Aorta (tissue), 5 donors: ENCODE measurements at regions not wholly inside any gene's neighbourhood (a gene's known extent, or its start where the extent isn't known, plus 50 kb on each side); places are given as distances from the start of the nearest gene placed in this dataset.

ENCODE experiments used
- ATAC-seq: fragments of 200-7000 bp; cut with Tn5 transposase; one replicate; pipeline ENCODE4 v1.9.1; 2022; ENCODE audit warnings: moderate library complexity; ENCODE audit not compliant: low FRiP score
- DNase-seq, 2 donors: peaks; one replicate each; pipeline ENCODE4 v3.0.0-alpha.2; 2020
- H3K27ac ChIP-seq, 2 donors: one replicate each; pipeline ENCODE4 v1.5.1; 2013; ENCODE audit warnings: low read length in 2 of 2, mild to moderate bottlenecking in 2 of 2, moderate library complexity in 2 of 2, control low read depth in 1 of 2, inconsistent platforms in 1 of 2, low read depth in 1 of 2
- H3K27me3 ChIP-seq, 2 donors: one replicate each; pipeline ENCODE4 v1.6.1; 2013; ENCODE audit warnings: control low read depth in 1 of 2, low read length in 1 of 2, mild to moderate bottlenecking in 1 of 2, moderate library complexity in 1 of 2; ENCODE audit not compliant: insufficient read depth in 2 of 2, control insufficient read depth in 1 of 2
- H3K36me3 ChIP-seq, 2 donors: one replicate each; pipeline ENCODE4 v1.6.1; 2013; ENCODE audit warnings: control low read depth in 1 of 2, low read length in 1 of 2, mild to moderate bottlenecking in 1 of 2; ENCODE audit not compliant: insufficient read depth in 2 of 2, control insufficient read depth in 1 of 2
- H3K4me1 ChIP-seq, 2 donors: one replicate each; pipeline ENCODE4 v1.6.1; 2013; ENCODE audit warnings: low read length in 2 of 2, control low read depth in 1 of 2, mild to moderate bottlenecking in 1 of 2, moderate library complexity in 1 of 2; ENCODE audit not compliant: insufficient read depth in 2 of 2, control insufficient read depth in 1 of 2
- H3K4me3 ChIP-seq, 2 donors: one replicate each; pipeline ENCODE4 v1.5.1; 2013; ENCODE audit warnings: low read length in 2 of 2, control low read depth in 1 of 2, mild to moderate bottlenecking in 1 of 2
- H3K9me3 ChIP-seq: one replicate; pipeline ENCODE4 v1.6.1; 2013; ENCODE audit warnings: mild to moderate bottlenecking, low read length; ENCODE audit not compliant: control insufficient read depth
- WGBS, 2 donors: extraction: QIAGEN DNeasy Blood & Tissue Kit; methylation state at CpG; one replicate each; pipeline ENCODE4 v1.1.7; 2013; 5-methylcytosine and 5-hydroxymethylcytosine counted together
- intact Hi-C, 2 donors: fragments of 100-400 bp; cut with DNase I; formaldehyde crosslinking; loops; one replicate each; pipeline versions ENCODE4 v1.14.2 to v1.15.0; 2022
- donor health status: healthy with polysubstance abuse.
- donor health status: Bipolar disorder and iron deficiency.
- donor health status: DM: no; HTN: no; CAD: no.
- donor health status: DM: no; HTN: no; CAD: no.
- donor health status: DM: yes; HTN: yes; CAD: no.

DNA sequence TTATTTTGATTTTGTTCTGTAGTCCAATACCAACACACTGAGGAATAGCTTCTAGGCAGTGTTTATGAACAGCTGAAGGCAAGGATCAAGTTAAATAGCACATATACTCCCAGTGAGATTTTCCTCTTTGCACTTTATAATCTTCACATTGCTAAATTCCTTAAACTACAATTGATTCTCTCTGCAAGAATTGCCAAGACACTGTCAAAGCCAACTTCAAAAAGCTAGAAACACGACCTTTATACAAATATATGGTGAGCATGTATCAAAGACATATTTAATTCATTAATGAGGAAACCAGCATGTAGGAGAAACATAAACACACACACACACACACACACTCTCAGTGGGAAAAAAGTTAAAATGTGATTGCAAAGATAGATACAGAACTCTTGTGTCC, 86.4 kb upstream of the FAM9C start:
- H3K27me3 ChIP-seq, result no peaks in the 10 kb centered on the region
- no peaks in the 10 kb centered on the region for H3K9me3 ChIP-seq
- no peak for DNase-seq
- WGBS, 2 donors, result 10 to 12% methylated on average over 1 of the region's 1 CpG
- no peaks in the 10 kb centered on the region for H3K4me1 ChIP-seq
- H3K36me3 ChIP-seq, result no peaks in the 10 kb centered on the region
- ATAC-seq, result no peak
- no peak overlapping the region for H3K27ac ChIP-seq
- intact Hi-C loops, result no loop called here
- no peak overlapping the region for H3K4me3 ChIP-seq

DNA sequence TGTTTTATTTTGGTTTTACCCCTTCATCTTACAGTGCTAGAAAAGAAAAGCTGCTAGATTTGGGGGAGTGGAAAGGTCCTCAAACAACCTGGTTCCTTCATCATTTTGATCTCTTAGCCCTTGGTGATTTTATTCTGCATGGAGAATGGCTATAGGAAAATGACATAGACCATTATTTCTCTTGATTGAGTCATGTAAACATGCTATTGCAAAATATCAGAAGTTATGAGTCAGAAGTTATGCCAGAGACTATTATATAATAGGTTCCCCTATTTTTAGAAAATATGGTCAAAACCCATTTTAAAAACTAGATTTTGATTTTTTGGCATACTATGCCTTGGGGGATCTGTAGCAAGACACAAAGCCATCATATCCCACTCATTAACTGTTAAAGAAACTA, 83.7 kb upstream of the FAM9C start:
- no peak overlapping the region for H3K4me3 ChIP-seq
- ATAC-seq, result no peak
- no peaks in the 10 kb centered on the region for H3K4me1 ChIP-seq
- intact Hi-C loops, result loop anchor here in 1 of 2 donors (10.0 kb wide), 1 partner anchor 357 kb away; no protein-coding TSS in a partner anchor
- H3K27ac ChIP-seq, result no peak overlapping the region
- H3K27me3 ChIP-seq, result no peaks in the 10 kb centered on the region
- DNase-seq, result no peak
- H3K9me3 ChIP-seq, result no peaks in the 10 kb centered on the region
- no peaks in the 10 kb centered on the region for H3K36me3 ChIP-seq

DNA sequence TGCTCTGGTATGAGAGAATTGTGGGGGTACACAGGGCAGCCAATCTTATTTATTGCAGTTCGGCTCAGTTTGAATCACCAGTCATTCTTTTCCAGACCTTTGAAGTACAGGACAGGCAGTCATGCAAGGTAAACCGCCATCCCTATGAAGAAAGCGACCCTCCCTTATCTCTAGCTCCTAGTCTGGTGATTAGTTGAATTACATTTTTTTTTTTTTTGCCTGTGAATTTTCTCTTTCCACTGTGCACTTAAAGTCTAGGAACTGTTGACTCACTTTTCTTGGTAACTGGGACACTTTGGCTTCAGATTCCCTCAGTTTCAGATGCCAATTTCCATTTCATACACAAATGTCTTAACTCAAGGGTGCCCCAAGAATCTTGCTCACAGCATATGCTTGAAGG, 82.4 kb upstream of the FAM9C start:
- no peaks in the 10 kb centered on the region for H3K4me1 ChIP-seq
- WGBS, 2 donors, result 10 to 50% methylated on average over 3 of the region's 3 CpGs
- intact Hi-C loops, result loop anchor here in 1 of 2 donors (10.0 kb wide), 1 partner anchor 358 kb away; no protein-coding TSS in a partner anchor

DNA sequence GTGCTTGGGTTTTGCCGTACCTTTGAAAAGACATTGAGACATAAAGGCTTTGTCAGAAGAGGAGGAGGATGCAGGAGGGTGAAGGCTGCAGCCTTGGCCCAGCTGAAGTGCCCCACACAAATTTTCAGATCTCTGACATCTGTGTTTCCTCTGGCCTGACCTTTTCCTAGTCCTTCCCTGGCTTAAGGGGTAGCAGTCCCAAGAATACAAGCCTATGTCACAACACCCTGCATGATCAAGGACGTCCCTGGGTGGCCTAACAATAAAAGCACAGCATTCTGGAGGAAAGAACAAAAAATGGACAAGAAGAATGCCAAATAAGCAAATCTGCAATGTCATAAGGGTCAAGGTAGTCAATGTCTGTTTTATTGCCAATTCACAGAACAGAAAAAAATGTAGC, 80.8 kb upstream of the FAM9C start:
- 36 to 46% methylated on average over 2 of the region's 2 CpGs for WGBS, 2 donors
- H3K9me3 ChIP-seq, result no peaks in the 10 kb centered on the region
- ATAC-seq, result no peak
- H3K4me1 ChIP-seq, result peaks cover 0 to under 1% of the 10 kb centered on the region in 2 donors
- no peaks in the 10 kb centered on the region for H3K27me3 ChIP-seq
- H3K4me3 ChIP-seq, result no peak overlapping the region
- DNase-seq, result no peak
- H3K36me3 ChIP-seq, result no peaks in the 10 kb centered on the region
- intact Hi-C loops, result loop anchor here in 1 of 2 donors (10.0 kb wide), 1 partner anchor 360 kb away; no protein-coding TSS in a partner anchor
- peak overlapping the region in 1 of 2 donors; percentile 83 for H3K27ac ChIP-seq

More for the DNA sequence above, 82.4 kb upstream of the FAM9C start:
- Histone ChIP-seq H3K9me3 (no peaks in the 10 kb centered on the region), H3K27me3 (no peaks in the 10 kb centered on the region), H3K4me3 (no peak overlapping the region), H3K27ac (peak overlapping the region in 1 of 2 donors; percentile 82), H3K36me3 (no peaks in the 10 kb centered on the region)
- no peak for DNase-seq
- ATAC-seq, result peak; percentile 58

DNA sequence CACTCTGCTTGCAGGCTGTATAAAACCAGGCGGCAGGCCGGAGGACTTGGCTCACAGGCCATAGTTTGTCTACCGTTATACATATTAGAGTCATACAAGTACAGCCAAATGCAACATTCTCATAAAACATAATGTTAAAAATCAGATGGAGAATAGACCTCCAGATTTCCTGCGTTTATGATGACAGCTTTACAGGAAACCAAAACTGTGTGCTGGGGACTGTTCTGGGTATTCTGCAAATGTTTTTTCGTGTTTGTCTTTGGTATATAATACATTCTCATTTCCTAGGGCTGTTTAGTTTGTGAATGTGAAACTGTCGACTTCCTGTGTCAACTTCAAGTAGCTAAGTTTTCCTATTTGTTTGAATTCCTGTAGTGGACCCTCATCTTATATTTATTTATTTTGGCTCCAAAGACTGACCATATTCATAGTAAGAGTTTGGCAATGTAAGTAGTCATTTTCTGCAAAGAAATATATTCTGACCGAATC, 79.5 kb upstream of the FAM9C start:
- Histone ChIP-seq H3K27ac (no peak overlapping the region), H3K9me3 (no peaks in the 10 kb centered on the region), H3K27me3 (no peaks in the 10 kb centered on the region), H3K4me1 (peaks cover 0 to 3% of the 10 kb centered on the region in 2 donors), H3K36me3 (no peaks in the 10 kb centered on the region), H3K4me3 (no peak overlapping the region)
- intact Hi-C loops, result loop anchor here in 1 of 2 donors (10.0 kb wide), 1 partner anchor 361 kb away; no protein-coding TSS in a partner anchor
- no peak for ATAC-seq
- 3 to 38% methylated on average over 7 of the region's 7 CpGs for WGBS, 2 donors
- no peak for DNase-seq

DNA sequence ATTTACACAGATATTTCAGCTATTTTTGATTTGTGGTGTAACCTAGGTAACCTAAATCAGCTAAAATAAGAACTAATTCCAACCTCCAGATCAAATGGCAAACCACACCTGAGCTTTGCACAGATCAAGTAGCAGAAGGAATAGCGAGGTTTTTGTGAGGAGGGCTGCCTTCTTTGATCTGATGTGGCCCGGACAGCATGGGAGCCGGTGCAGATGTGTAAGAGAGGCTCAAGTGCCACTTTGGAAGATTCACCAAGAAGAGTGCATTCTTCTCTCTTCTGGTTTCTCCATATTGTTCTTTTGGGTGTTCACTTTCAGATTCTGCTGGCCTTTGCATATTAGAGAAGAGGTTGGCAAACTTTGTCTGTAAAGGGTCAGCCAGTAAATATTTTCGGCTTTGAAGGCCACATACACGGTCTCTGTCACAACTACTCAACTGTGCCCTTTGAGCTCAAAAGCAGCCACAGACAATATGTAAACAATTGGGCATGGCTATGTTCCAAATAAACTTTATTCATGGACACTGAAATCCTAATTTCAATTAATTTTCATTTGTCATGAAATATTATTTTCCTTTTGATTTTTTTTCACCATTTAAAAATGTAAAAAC, 78.9 kb upstream of the FAM9C start:
- peak overlapping the region in 1 of 2 donors; percentile 75 for H3K27ac ChIP-seq
- DNase-seq (no peak), ATAC-seq (no peak)
- H3K27me3 ChIP-seq, result no peaks in the 10 kb centered on the region
- no peaks in the 10 kb centered on the region for H3K9me3 ChIP-seq
- intact Hi-C loops, result loop anchor here in 1 of 2 donors (10.0 kb wide), 1 partner anchor 361 kb away; no protein-coding TSS in a partner anchor
- H3K36me3 ChIP-seq, result no peaks in the 10 kb centered on the region
- WGBS, 2 donors, result 32 to 51% methylated on average over 5 of the region's 5 CpGs
- H3K4me3 ChIP-seq, result no peak overlapping the region
- peaks cover 0 to 3% of the 10 kb centered on the region in 2 donors for H3K4me1 ChIP-seq

DNA sequence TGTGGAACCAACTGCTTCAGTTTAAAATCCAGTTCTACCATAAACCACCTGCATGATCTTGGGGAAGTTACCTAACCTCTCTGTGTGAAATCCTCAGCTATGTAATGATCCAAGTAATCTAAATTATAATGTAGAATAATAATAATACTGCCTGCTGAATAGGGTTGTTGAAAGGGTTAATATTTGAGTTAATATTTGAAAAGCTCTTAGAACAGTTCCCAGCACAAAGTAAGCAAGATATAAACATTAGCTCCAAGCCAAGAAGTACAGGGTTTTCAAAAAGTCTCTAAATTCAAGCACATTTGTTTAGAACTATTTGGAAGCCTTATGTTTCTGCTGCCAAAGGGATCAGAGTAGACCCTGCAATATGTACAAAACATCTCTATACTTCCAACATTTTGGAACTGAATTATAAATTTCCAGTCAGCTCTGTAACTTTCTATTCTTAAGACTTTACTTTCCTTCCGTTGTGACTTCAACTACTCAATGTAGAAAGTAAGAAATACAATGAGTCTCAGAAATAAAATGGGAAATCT, 76.7 kb upstream of the FAM9C start:
- Histone ChIP-seq H3K4me3 (no peak overlapping the region), H3K27ac (peak overlapping the region in 1 of 2 donors; percentile 43), H3K9me3 (no peaks in the 10 kb centered on the region), H3K4me1 (peaks cover 0 to 3% of the 10 kb centered on the region in 2 donors), H3K27me3 (no peaks in the 10 kb centered on the region), H3K36me3 (no peaks in the 10 kb centered on the region)
- intact Hi-C loops, result loop anchor here in 1 of 2 donors (10.0 kb wide), 1 partner anchor 364 kb away; no protein-coding TSS in a partner anchor
- ATAC-seq (no peak), DNase-seq (no peak)
- WGBS, 2 donors, result 8 to 36% methylated on average over 1 of the region's 1 CpG

DNA sequence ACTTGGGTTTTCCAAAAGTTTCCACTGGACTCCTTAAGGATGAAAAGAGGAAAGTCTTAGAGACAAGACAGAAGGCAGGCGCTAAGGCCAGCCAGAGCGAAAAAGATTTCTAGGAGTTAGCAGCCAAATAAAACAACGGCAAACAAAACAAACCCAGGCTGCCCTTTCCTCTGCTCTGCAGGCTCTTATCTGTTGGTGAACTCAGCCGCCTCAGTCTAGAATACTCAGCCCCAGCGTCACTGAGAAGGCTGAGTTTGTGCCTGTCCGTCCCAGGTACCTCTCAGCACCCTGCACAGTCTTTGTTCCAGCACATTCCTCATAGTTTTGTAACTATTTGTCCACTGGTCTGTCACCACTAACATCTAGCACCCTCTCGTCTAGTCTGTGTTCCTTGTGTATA, 75.6 kb upstream of the FAM9C start:
- intact Hi-C loops, result loop anchor here in 1 of 2 donors (10.0 kb wide), 1 partner anchor 365 kb away; no protein-coding TSS in a partner anchor
- no peak overlapping the region for H3K4me3 ChIP-seq
- H3K27ac ChIP-seq, result peak overlapping the region; percentile 43 to 71
- peaks cover 0 to 3% of the 10 kb centered on the region in 2 donors for H3K4me1 ChIP-seq
- H3K9me3 ChIP-seq, result no peaks in the 10 kb centered on the region
- no peak for DNase-seq
- 5 to 32% methylated on average over 7 of the region's 7 CpGs for WGBS, 2 donors
- no peaks in the 10 kb centered on the region for H3K36me3 ChIP-seq
- ATAC-seq, result peak; percentile 74
- H3K27me3 ChIP-seq, result no peaks in the 10 kb centered on the region
